ENCODE measurements at regions not wholly inside any gene's neighbourhood (a gene's known extent, or its start where the extent isn't known, plus 50 kb on each side); places are given as distances from the start of the nearest gene placed in this dataset.
"Not testable (repeated sequence)": the region's sequence is repeated elsewhere in the genome, so short reads cannot be mapped to it uniquely, and the experiment has no call there.

- Histone ChIP-seq H3K4me3 (no peak overlapping the region), H3K4me1 (peaks cover 0 to 47% (median 21%) of the 10 kb centered on the region in 9 donors), H3K27ac (no peak overlapping the region), H3K9me3 (peaks cover 0 to 8% (median 0%) of the 10 kb centered on the region in 11 donors), H3K27me3 (no peaks in the 10 kb centered on the region), H3K36me3 (no peaks in the 10 kb centered on the region)
- ATAC-seq (no peak), DNase-seq (no peak)
- intact Hi-C loops (cut with DNase I), result loop anchor here in 1 of 10 donors (5.0 kb wide), 1 partner anchor 37 kb away; no protein-coding TSS in a partner anchor
- WGBS, 2 donors, result 72 to 83% methylated on average over 2 of the region's 2 CpGs
- TF ChIP-seq CTCF (IDR thresholded peaks at IDR 0.05), result no peak
These were observed 72.8 kb upstream of the RALGAPA2 start for GRCh38 chr20:20785226-20785625.

GRCh38 chr20:20784450-20784849, 72.0 kb upstream of the RALGAPA2 start:
- H3K4me3 ChIP-seq; DNase-seq; H3K9me3 ChIP-seq; ATAC-seq; H3K36me3 ChIP-seq; H3K27ac ChIP-seq; H3K27me3 ChIP-seq; intact Hi-C loops (cut with DNase I): not testable (repeated sequence)
- WGBS, 2 donors, result 83 to 97% methylated on average over 4 of the region's 4 CpGs
- H3K4me1 ChIP-seq, result peaks cover 0 to 54% (median 21%) of the 10 kb centered on the region in 9 donors

DNA sequence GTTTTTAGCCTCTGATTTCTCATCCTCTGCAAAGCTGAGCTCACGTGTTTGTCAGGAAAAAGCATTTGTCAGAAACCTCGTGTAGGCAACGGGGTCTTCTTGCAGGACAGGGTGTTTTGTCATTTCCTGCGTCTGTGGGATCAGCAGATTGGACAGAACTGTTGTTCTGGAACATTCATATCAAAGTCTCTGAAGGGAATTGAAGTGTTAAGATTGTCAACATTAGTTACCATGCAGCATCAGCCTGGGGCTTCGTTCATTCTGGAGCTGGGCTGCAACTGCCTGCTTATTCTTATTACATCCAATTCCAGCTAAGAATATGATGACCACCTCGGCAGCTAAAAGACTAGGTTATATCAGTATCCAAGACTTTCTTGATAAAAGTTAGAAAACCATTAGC, 71.0 kb upstream of the RALGAPA2 start:
- DNase-seq (no peak), ATAC-seq (no peak)
- no peaks in the 10 kb centered on the region for H3K27me3 ChIP-seq
- intact Hi-C loops (cut with DNase I), result no loop called here
- no peak overlapping the region for H3K4me3 ChIP-seq
- peaks cover 0 to 54% (median 21%) of the 10 kb centered on the region in 9 donors for H3K4me1 ChIP-seq
- WGBS, 2 donors, result 46 to 51% methylated on average over 6 of the region's 6 CpGs
- peaks cover 0 to 8% (median 0%) of the 10 kb centered on the region in 11 donors for H3K9me3 ChIP-seq
- H3K36me3 ChIP-seq, result no peaks in the 10 kb centered on the region
- no peak for TF ChIP-seq CTCF (IDR thresholded peaks at IDR 0.05)
- H3K27ac ChIP-seq, result no peak overlapping the region

GRCh38 chr20:20782755-20783154, 70.3 kb upstream of the RALGAPA2 start:
- H3K4me3 ChIP-seq, result no peak overlapping the region
- H3K4me1 ChIP-seq, result peaks cover 0 to 54% (median 21%) of the 10 kb centered on the region in 9 donors
- ATAC-seq (no peak), DNase-seq (no peak)
- no peak overlapping the region for H3K27ac ChIP-seq
- intact Hi-C loops (cut with DNase I), result no loop called here
- no peaks in the 10 kb centered on the region for H3K36me3 ChIP-seq
- 55 to 75% methylated on average over 1 of the region's 1 CpG for WGBS, 2 donors
- H3K27me3 ChIP-seq, result no peaks in the 10 kb centered on the region
- TF ChIP-seq CTCF (IDR thresholded peaks at IDR 0.05), result no peak
- peaks cover 0 to 8% (median 0%) of the 10 kb centered on the region in 11 donors for H3K9me3 ChIP-seq

GRCh38 chr20:20782231-20782630, 69.8 kb upstream of the RALGAPA2 start:
- H3K9me3 ChIP-seq, result peaks cover 0 to 8% (median 0%) of the 10 kb centered on the region in 11 donors
- 30 to 34% methylated on average over 8 of the region's 8 CpGs for WGBS, 2 donors
- ATAC-seq (peak; percentile 53 to 90 (median 78)), DNase-seq (peak in 1 of 2 donors; percentile 43)
- TF ChIP-seq CTCF (IDR thresholded peaks at IDR 0.05), result no peak
- H3K27ac ChIP-seq, result peak overlapping the region in 3 of 10 donors; percentile 32 to 41 (median 38)
- peaks cover 0 to 54% (median 21%) of the 10 kb centered on the region in 9 donors for H3K4me1 ChIP-seq
- no peaks in the 10 kb centered on the region for H3K36me3 ChIP-seq
- intact Hi-C loops (cut with DNase I), result no loop called here
- H3K27me3 ChIP-seq, result no peaks in the 10 kb centered on the region
- no peak overlapping the region for H3K4me3 ChIP-seq
